H1 (cell line): ENCODE measurements at regions not wholly inside any gene's neighbourhood (a gene's known extent, or its start where the extent isn't known, plus 50 kb on each side); places are given as distances from the start of the nearest gene placed in this dataset.

ENCODE experiments used
- CTCF ChIA-PET: fragments of 300-600 bp; sonication (Branson Sonifier 250); formaldehyde crosslinking; loops from one replicate; lab custom pipeline; 2021; ENCODE audit not compliant: partially characterized antibody; lab: Charles Lee
- POLR2A ChIA-PET: fragments of 300-600 bp; sonication (Branson Sonifier 250); formaldehyde crosslinking; loops from one replicate; lab custom pipeline; 2021; ENCODE audit warnings: inconsistent platforms; ENCODE audit not compliant: partially characterized antibody; lab: Charles Lee
- DNase-seq, 2 experiments: peaks; one replicate each; pipeline versions ENCODE4 v3.0.0 to v3.0.0-alpha.2; 2010 to 2022; ENCODE audit warnings: low spot score in 2 of 2, low read depth in 1 of 2, mixed read lengths in 1 of 2
- FAIRE-seq: peaks from 2 replicates; lab custom pipeline; 2011; peaks lifted over from hg19 to GRCh38; lab: Jason Lieb, UNC
- H2AFZ ChIP-seq: 2 replicates; pipeline ENCODE4 v1.8.1; 2012; ENCODE audit warnings: low read length, inconsistent platforms
- H2AK5ac ChIP-seq: 2 replicates; pipeline ENCODE4 v1.6.1; 2013; ENCODE audit warnings: low read depth, low read length
- H2BK120ac ChIP-seq: replicated peaks from 2 replicates; pipeline ENCODE3; 2013; ENCODE audit warnings: low read depth, low read length, inconsistent platforms
- H2BK12ac ChIP-seq: 2 replicates; pipeline ENCODE4 v1.6.1; 2013; ENCODE audit warnings: low read depth, low read length
- H2BK15ac ChIP-seq: 2 replicates; pipeline ENCODE4 v1.6.1; 2013; ENCODE audit warnings: low read length
- H2BK20ac ChIP-seq: 2 replicates; pipeline ENCODE4 v1.6.1; 2013; ENCODE audit warnings: low read length
- H2BK5ac ChIP-seq: 2 replicates; pipeline ENCODE4 v1.6.1; 2013; ENCODE audit warnings: low read depth, low read length
- H3K14ac ChIP-seq: 2 replicates; pipeline ENCODE4 v1.6.1; 2013; ENCODE audit warnings: inconsistent platforms; ENCODE audit not compliant: insufficient read length
- H3K18ac ChIP-seq: 2 replicates; pipeline ENCODE4 v1.6.1; 2013; ENCODE audit warnings: low read length; ENCODE audit errors: extremely low read depth
- H3K23ac ChIP-seq: 2 replicates; pipeline ENCODE4 v1.6.1; 2013; ENCODE audit warnings: inconsistent platforms; ENCODE audit not compliant: insufficient read length
- H3K23me2 ChIP-seq: 2 replicates; pipeline ENCODE4 v1.6.1; 2013; ENCODE audit warnings: low read depth, low read length
- H3K27ac ChIP-seq: 2 replicates; pipeline ENCODE4 v1.6.1; 2011; ENCODE audit warnings: low read depth, low read length, inconsistent platforms
- H3K27me3 ChIP-seq, 4 experiments: replicated peaks in 1 of 4; 1 replicate in 1 of 4; 2 replicates in 3 of 4; pipeline versions ENCODE4 v1.6.1 to v1.8.1; 2011 to 2013; ENCODE audit warnings: low read length in 3 of 4, mild to moderate bottlenecking in 3 of 4, inconsistent platforms in 2 of 4, mixed read lengths in 2 of 4, moderate library complexity in 1 of 4; ENCODE audit not compliant: control insufficient read depth in 3 of 4, insufficient read depth in 3 of 4; ENCODE audit errors: extremely low read depth in 1 of 4
- H3K36me3 ChIP-seq, 4 experiments: 2 replicates each; pipeline versions ENCODE4 v1.6.1 to v1.8.1; 2011 to 2013; ENCODE audit warnings: mild to moderate bottlenecking in 4 of 4, low read length in 3 of 4, moderate library complexity in 2 of 4, control low read depth in 1 of 4, inconsistent platforms in 1 of 4; ENCODE audit not compliant: insufficient read depth in 4 of 4, control insufficient read depth in 2 of 4
- H3K4ac ChIP-seq: replicated peaks from 2 replicates; pipeline ENCODE3; 2013; ENCODE audit warnings: low read length, low read depth, mixed read lengths, inconsistent platforms; ENCODE audit not compliant: insufficient read length
- H3K4me1 ChIP-seq, 4 experiments: replicated peaks in 1 of 4; 1 replicate in 1 of 4; 2 replicates in 3 of 4; pipeline versions ENCODE4 v1.6.1 to v1.8.1; 2011 to 2013; ENCODE audit warnings: low read length in 3 of 4, inconsistent platforms in 2 of 4, mixed read lengths in 1 of 4; ENCODE audit not compliant: insufficient read depth in 4 of 4, control insufficient read depth in 3 of 4
- H3K4me2 ChIP-seq, 2 experiments: 2 replicates each; pipeline versions ENCODE4 v1.6.1 to v1.8.1; 2011 to 2013; ENCODE audit warnings: low read depth in 2 of 2, low read length in 2 of 2, control low read depth in 1 of 2, inconsistent platforms in 1 of 2, mild to moderate bottlenecking in 1 of 2; ENCODE audit not compliant: insufficient read depth in 1 of 2
- H3K4me3 ChIP-seq, 4 experiments: fragments of 200-600, 300-600 bp in 1 of 4; sonication (generic), shearing (Covaris generic), sonication (Bioruptor Twin) in 1 of 4; 2 replicates each; pipeline versions ENCODE4 v1.5.1 to v1.8.1; 2011 to 2016; ENCODE audit warnings: low read length in 4 of 4, low read depth in 3 of 4, control low read depth in 2 of 4, inconsistent platforms in 2 of 4, mild to moderate bottlenecking in 2 of 4, mixed read lengths in 1 of 4, moderate library complexity in 1 of 4; ENCODE audit not compliant: insufficient read depth in 2 of 4; ENCODE audit errors: extremely low read depth in 1 of 4
- H3K56ac ChIP-seq: replicated peaks from 2 replicates; pipeline ENCODE3; 2013; ENCODE audit warnings: low read depth, mild to moderate bottlenecking, mixed read lengths, low read length, inconsistent platforms; ENCODE audit not compliant: insufficient read length
- H3K79me1 ChIP-seq: 2 replicates; pipeline ENCODE4 v1.6.1; 2013; ENCODE audit warnings: low read depth, low read length, control low read depth
- H3K79me2 ChIP-seq, 2 experiments: 2 replicates each; pipeline versions ENCODE4 v1.6.1 to v1.8.1; 2012 to 2013; ENCODE audit warnings: low read length in 2 of 2, mild to moderate bottlenecking in 2 of 2, inconsistent platforms in 1 of 2; ENCODE audit not compliant: insufficient read depth in 2 of 2, control insufficient read depth in 1 of 2
- H3K9ac ChIP-seq, 4 experiments: replicated peaks in 1 of 4; 1 replicate in 1 of 4; 2 replicates in 3 of 4; pipeline versions ENCODE4 v1.6.1 to v1.8.1; 2011 to 2013; ENCODE audit warnings: low read depth in 3 of 4, low read length in 3 of 4, control low read depth in 2 of 4, mild to moderate bottlenecking in 2 of 4, moderate library complexity in 2 of 4, inconsistent platforms in 1 of 4; ENCODE audit errors: extremely low read depth in 1 of 4
- H3K9me3 ChIP-seq, 2 experiments: 2 replicates each; pipeline versions ENCODE4 v1.6.1 to v1.8.1; 2012 to 2013; ENCODE audit warnings: mild to moderate bottlenecking in 2 of 2, moderate library complexity in 2 of 2, control low read depth in 1 of 2, inconsistent platforms in 1 of 2, low read depth in 1 of 2, low read length in 1 of 2, mixed read lengths in 1 of 2; ENCODE audit not compliant: insufficient read depth in 2 of 2
- H4K20me1 ChIP-seq, 2 experiments: replicated peaks in 1 of 2; 2 replicates each; pipeline versions ENCODE3 to v1.8.1; 2011 to 2013; ENCODE audit warnings: inconsistent platforms in 2 of 2, low read length in 2 of 2, mild to moderate bottlenecking in 1 of 2; ENCODE audit not compliant: insufficient read depth in 2 of 2, control insufficient read depth in 1 of 2
- H4K5ac ChIP-seq: 2 replicates; pipeline ENCODE4 v1.6.1; 2013; ENCODE audit warnings: low read length, low read depth, mixed read lengths, inconsistent platforms; ENCODE audit not compliant: insufficient read length
- H4K8ac ChIP-seq: 2 replicates; pipeline ENCODE4 v1.8.0; 2013; ENCODE audit warnings: mild to moderate bottlenecking, moderate library complexity, low read length, inconsistent platforms; ENCODE audit not compliant: insufficient read depth; ENCODE audit errors: extremely low read depth
- H4K91ac ChIP-seq: replicated peaks from 2 replicates; pipeline ENCODE3; 2013; ENCODE audit warnings: low read length, mixed read lengths, inconsistent platforms; ENCODE audit not compliant: insufficient read length
- EGR1 ChIP-seq: IDR thresholded peaks from 2 replicates; pipeline ENCODE4 v1.6.1; 2011; ENCODE audit warnings: low read depth, low read length, borderline replicate concordance
- SP2 ChIP-seq: IDR thresholded peaks from 2 replicates; pipeline ENCODE4 v1.6.1; 2012; ENCODE audit warnings: mild to moderate bottlenecking, low read length, inconsistent platforms
- TEAD4 ChIP-seq: IDR thresholded peaks from 2 replicates; pipeline ENCODE4 v1.6.1; 2012; ENCODE audit warnings: low read depth, low read length, inconsistent platforms, mixed read lengths
- YY1 ChIP-seq: IDR thresholded peaks from 2 replicates; pipeline ENCODE4 v1.6.1; 2011; ENCODE audit warnings: low read depth, mild to moderate bottlenecking, low read length
- ZNF274 ChIP-seq: IDR thresholded peaks from 2 replicates; pipeline ENCODE4 v1.7.0; 2012; ENCODE audit warnings: low read length, borderline replicate concordance; ENCODE audit errors: extremely low read depth
- WGBS, 2 experiments: shearing (Covaris generic) in 1 of 2; methylation state at CpG; one replicate each; pipeline versions ENCODE4 v1.1.6 to v1.1.7; 2013 to 2015; ENCODE audit warnings: low lambda C conversion rate in 2 of 2, mixed read lengths in 2 of 2, inconsistent platforms in 1 of 2, low coverage in 1 of 2, missing lambda C conversion rate in 1 of 2; ENCODE audit not compliant: insufficient replicate concordance in 2 of 2, insufficient coverage in 1 of 2, insufficient read length in 1 of 2; ENCODE audit errors: extremely low coverage in 1 of 2, missing lambda C conversion rate in 1 of 2; 5-methylcytosine and 5-hydroxymethylcytosine counted together

DNA sequence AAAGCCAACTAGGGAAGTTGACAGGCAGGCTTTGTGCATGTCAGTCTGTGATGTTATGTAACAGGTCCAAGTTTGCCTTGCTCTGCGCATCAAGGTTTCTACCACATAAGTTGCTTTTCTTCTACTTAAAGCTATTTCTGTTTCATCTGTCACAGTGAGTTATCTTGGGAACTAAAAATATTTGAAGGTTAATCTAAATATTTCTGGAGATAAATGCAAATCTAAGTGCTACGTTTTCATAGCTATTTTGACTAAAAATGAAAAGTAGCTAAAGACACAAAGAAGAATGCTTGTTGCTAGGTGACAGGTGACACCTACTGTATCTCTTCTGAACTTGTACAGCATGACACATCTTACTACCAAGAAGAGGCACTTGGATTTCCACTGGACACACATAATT is 135.6 kb downstream of the KLF12 start:
- no peak overlapping the region for H3K9ac ChIP-seq
- no peaks in the 10 kb centered on the region for H3K23me2 ChIP-seq
- peaks cover 0 to 1% (median 0%) of the 10 kb centered on the region in 4 experiments; a peak in 1 of 7 replicates for H3K27me3 ChIP-seq
- DNase-seq (no peak), FAIRE-seq (no peak)
- H2AFZ ChIP-seq, result no peak overlapping the region
- no peak overlapping the region for H4K5ac ChIP-seq
- no peak overlapping the region for H2BK12ac ChIP-seq
- ChIA-PET CTCF (interaction anchor here (1.1 to 1.3 kb wide), 3 partner anchors 9 to 43 kb away, joined by 3 to 7 read pairs (median 4); no protein-coding TSS in a partner anchor), POLR2A (no interaction called here)
- no peak overlapping the region for H2AK5ac ChIP-seq
- no peak overlapping the region for H3K4me3 ChIP-seq
- H3K18ac ChIP-seq, result no peak overlapping the region
- 92% methylated on average over 2 of the region's 2 CpGs; no CpG with 5 or more reads in 1 of the 2 experiments for WGBS, 2 experiments
- H4K8ac ChIP-seq, result no peak overlapping the region
- H2BK20ac ChIP-seq, result no peak overlapping the region
- no peaks in the 10 kb centered on the region for H3K9me3 ChIP-seq
- H3K4ac ChIP-seq, result no peak overlapping the region
- H3K23ac ChIP-seq, result no peak overlapping the region
- H4K20me1 ChIP-seq, result no peaks in the 10 kb centered on the region
- no peak overlapping the region for H2BK120ac ChIP-seq
- H3K27ac ChIP-seq, result no peak overlapping the region
- no peak overlapping the region for H2BK5ac ChIP-seq
- no peaks in the 10 kb centered on the region for H3K79me2 ChIP-seq
- no peak overlapping the region for H3K4me2 ChIP-seq
- no peak overlapping the region for H4K91ac ChIP-seq
- no peak overlapping the region for H3K14ac ChIP-seq
- H3K79me1 ChIP-seq, result no peaks in the 10 kb centered on the region
- peaks cover 0 to 5% (median 0%) of the 10 kb centered on the region in 4 experiments; a peak in 1 of 7 replicates for H3K4me1 ChIP-seq
- no peak overlapping the region for H3K56ac ChIP-seq
- H3K36me3 ChIP-seq, result no peaks in the 10 kb centered on the region
- no peak overlapping the region for H2BK15ac ChIP-seq
- TF ChIP-seq EGR1 (no peak), YY1 (no peak), TEAD4 (no peak), ZNF274 (no peak), SP2 (no peak)
